ENCODE measurements at regions not wholly inside any gene's neighbourhood (a gene's known extent, or its start where the extent isn't known, plus 50 kb on each side); places are given as distances from the start of the nearest gene placed in this dataset.

DNA sequence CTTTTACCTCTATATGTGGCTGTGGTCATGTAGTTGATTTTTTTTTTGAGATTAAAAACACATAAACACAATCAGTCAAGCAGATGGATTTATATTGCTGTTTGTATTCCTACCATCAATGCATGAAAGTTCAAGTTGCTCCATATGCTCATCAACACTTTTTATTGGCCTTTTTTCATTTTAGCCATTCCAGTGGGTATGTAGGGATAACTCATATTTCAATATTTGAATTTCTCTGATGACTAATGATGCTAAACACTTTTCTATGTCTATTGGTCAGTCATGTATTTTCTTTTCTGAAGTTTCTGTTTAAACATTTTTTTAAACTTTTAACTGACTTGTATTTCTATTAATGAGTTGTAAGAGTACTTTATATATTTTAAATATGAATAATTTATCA, 445.4 kb upstream of the RGMB start:
- TF ChIP-seq, protein P1, sequence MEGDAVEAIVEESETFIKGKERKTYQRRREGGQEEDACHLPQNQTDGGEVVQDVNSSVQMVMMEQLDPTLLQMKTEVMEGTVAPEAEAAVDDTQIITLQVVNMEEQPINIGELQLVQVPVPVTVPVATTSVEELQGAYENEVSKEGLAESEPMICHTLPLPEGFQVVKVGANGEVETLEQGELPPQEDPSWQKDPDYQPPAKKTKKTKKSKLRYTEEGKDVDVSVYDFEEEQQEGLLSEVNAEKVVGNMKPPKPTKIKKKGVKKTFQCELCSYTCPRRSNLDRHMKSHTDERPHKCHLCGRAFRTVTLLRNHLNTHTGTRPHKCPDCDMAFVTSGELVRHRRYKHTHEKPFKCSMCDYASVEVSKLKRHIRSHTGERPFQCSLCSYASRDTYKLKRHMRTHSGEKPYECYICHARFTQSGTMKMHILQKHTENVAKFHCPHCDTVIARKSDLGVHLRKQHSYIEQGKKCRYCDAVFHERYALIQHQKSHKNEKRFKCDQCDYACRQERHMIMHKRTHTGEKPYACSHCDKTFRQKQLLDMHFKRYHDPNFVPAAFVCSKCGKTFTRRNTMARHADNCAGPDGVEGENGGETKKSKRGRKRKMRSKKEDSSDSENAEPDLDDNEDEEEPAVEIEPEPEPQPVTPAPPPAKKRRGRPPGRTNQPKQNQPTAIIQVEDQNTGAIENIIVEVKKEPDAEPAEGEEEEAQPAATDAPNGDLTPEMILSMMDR (IDR thresholded peaks at IDR 0.05; ENCODE audit: insufficient read depth, low read depth, low read length) = no peak
- TF ChIP-seq EZH2 (IDR thresholded peaks at IDR 0.05; ENCODE audit: insufficient read depth, low read length) = no peak
